ENCODE measurements at regions not wholly inside any gene's neighbourhood (a gene's known extent, or its start where the extent isn't known, plus 50 kb on each side); places are given as distances from the start of the nearest gene placed in this dataset.

DNA sequence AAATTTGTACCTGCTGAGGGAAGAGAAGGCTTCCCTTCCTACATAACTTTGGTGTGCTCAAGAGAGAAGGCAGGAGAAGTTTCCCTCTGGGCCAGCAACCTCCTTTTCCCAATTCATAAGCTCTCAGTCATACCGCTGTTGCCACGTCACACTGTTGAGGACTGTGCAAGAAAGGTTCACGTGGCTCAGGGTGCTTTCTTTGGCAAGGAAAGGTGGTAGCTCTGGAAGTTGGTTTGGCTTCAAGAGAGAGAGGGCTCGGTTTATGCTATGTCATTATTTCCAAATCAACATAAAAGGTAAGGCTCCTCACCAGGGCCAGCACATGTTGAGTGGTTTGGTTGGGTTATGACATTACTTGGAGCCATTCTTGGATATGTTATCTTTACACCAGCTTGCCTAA, 77.3 kb downstream of the TNFSF18 start:
- H3K4me3 ChIP-seq (ENCODE audit: low read length) = no peak overlapping the region
- no peaks in the 10 kb centered on the region for H3K9me3 ChIP-seq (ENCODE audit: control insufficient read depth, insufficient read depth, low read length)
- H3K79me2 ChIP-seq (ENCODE audit: control insufficient read depth, low read length) = no peaks in the 10 kb centered on the region
- no peaks in the 10 kb centered on the region for H3K27me3 ChIP-seq (ENCODE audit: control insufficient read depth, low read length)
- H3K27ac ChIP-seq (ENCODE audit: low read depth, low read length) = no peak overlapping the region
- H3K9me2 ChIP-seq (replicated peaks; ENCODE audit: control insufficient read depth, low read length) = no peaks in the 10 kb centered on the region
- no peaks in the 10 kb centered on the region for H3F3A ChIP-seq (ENCODE audit: control insufficient read depth, insufficient read depth)
- no peak overlapping the region for H3K4me2 ChIP-seq (ENCODE audit: low read length)
- no peak for TF ChIP-seq EZH2phosphoT487 (IDR thresholded peaks at IDR 0.05; ENCODE audit: borderline replicate concordance, low read length)
- TF ChIP-seq, protein P1, sequence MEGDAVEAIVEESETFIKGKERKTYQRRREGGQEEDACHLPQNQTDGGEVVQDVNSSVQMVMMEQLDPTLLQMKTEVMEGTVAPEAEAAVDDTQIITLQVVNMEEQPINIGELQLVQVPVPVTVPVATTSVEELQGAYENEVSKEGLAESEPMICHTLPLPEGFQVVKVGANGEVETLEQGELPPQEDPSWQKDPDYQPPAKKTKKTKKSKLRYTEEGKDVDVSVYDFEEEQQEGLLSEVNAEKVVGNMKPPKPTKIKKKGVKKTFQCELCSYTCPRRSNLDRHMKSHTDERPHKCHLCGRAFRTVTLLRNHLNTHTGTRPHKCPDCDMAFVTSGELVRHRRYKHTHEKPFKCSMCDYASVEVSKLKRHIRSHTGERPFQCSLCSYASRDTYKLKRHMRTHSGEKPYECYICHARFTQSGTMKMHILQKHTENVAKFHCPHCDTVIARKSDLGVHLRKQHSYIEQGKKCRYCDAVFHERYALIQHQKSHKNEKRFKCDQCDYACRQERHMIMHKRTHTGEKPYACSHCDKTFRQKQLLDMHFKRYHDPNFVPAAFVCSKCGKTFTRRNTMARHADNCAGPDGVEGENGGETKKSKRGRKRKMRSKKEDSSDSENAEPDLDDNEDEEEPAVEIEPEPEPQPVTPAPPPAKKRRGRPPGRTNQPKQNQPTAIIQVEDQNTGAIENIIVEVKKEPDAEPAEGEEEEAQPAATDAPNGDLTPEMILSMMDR (IDR thresholded peaks at IDR 0.05; ENCODE audit: low read depth, low read length, poor library complexity, severe bottlenecking) = no peak
- no peaks in the 10 kb centered on the region for H3K4me1 ChIP-seq (ENCODE audit: control insufficient read depth, low read length)
- no peaks in the 10 kb centered on the region for H3K36me3 ChIP-seq (ENCODE audit: control insufficient read depth, low read length)
- no peaks in the 10 kb centered on the region for H4K20me1 ChIP-seq (ENCODE audit: control insufficient read depth, insufficient read depth, low read depth, low read length)

DNA sequence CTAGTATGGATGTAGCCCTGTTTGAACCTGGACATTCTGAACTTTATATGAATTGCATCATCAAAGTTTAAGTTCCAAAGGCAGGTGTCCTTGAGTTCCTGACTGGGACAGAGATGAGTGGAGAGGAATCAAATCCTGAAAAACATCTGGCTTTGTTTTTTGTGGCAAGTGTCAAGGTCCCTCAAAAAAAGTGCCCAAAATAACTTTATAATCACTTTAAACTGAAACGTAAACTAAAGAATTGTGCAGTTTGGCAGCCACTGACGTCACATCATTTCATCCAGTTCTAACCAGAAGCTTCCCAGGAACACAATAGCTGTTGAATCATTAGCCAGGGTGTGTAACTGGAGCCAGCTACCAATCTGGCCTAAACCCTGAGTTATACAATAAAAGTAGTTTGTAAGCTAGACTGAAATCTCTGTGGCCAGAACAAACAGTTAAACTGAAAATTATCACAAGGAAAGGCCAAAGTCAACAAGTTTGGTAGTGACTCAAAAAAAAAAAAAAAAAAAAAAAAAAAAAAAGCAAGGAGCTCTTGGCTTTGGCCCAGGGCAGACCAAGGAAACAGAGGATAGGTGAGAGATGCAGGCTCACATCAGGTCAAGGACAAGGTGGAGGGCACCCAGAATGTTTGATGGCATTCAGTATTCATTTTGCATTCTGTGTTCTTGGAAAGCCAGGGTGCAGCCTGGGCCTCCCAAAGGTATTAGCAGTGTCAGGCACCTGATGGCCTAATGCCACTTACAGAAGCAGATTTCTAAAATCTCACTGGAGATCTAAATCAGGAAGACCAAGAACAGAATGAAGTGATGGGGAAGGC, 74.3 kb downstream of the TNFSF18 start:
- no peaks in the 10 kb centered on the region for H3K36me3 ChIP-seq (ENCODE audit: control insufficient read depth, low read length)
- no peaks in the 10 kb centered on the region for H3K9me2 ChIP-seq (replicated peaks; ENCODE audit: control insufficient read depth, low read length)
- no peaks in the 10 kb centered on the region for H3K4me1 ChIP-seq (ENCODE audit: control insufficient read depth, low read length)
- no peak overlapping the region for H3K27ac ChIP-seq (ENCODE audit: low read depth, low read length)
- H3K79me2 ChIP-seq (ENCODE audit: control insufficient read depth, low read length) = no peaks in the 10 kb centered on the region
- H3K27me3 ChIP-seq (ENCODE audit: control insufficient read depth, low read length) = no peaks in the 10 kb centered on the region
- no peak overlapping the region for H3K4me3 ChIP-seq (ENCODE audit: low read length)
- no peak overlapping the region for H3K4me2 ChIP-seq (ENCODE audit: low read length)
- TF ChIP-seq, protein P1 (IDR thresholded peaks at IDR 0.05; ENCODE audit: low read depth, low read length, poor library complexity, severe bottlenecking) = no peak
- TF ChIP-seq EZH2phosphoT487 (IDR thresholded peaks at IDR 0.05; ENCODE audit: borderline replicate concordance, low read length) = no peak
- no peaks in the 10 kb centered on the region for H3K9me3 ChIP-seq (ENCODE audit: control insufficient read depth, insufficient read depth, low read length)
- H3F3A ChIP-seq (ENCODE audit: control insufficient read depth, insufficient read depth) = no peaks in the 10 kb centered on the region
- no peaks in the 10 kb centered on the region for H4K20me1 ChIP-seq (ENCODE audit: control insufficient read depth, insufficient read depth, low read depth, low read length)

DNA sequence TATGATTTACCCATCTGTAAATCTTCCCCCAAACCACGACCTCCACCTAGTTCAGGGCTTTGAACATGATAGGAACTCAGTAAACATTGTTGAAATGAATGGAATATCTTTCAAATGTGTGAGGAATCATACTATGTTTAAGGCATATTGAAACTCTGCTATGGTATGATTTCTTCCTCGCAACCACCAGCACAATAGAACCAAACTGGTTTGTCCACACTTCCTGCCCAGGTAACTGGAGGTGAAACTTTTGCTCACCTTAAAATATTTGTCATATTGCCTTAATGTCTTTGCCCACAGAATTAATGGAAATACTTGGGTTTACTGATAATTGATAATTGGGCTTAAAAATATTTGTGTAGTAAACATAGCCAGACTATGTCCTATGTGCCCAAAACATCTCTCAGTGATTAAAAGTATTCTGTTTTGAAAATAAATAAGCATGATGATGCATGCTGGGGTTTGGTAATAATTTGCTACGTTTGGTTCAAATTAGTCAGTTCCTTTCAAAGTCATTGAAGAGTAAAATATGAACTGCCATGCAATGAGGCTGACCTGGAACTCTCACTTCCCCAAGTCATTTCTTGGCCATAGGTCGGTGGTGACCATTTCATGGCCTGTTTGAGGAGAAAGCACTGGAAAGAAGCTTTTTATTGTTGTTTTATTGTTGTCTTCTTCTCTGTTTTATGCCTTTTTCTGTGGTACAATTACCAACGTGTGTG, 73.3 kb downstream of the TNFSF18 start:
- no peak for TF ChIP-seq EZH2phosphoT487 (IDR thresholded peaks at IDR 0.05; ENCODE audit: borderline replicate concordance, low read length)
- TF ChIP-seq, protein P1 (IDR thresholded peaks at IDR 0.05; ENCODE audit: low read depth, low read length, poor library complexity, severe bottlenecking) = no peak
- H3K4me2 ChIP-seq (ENCODE audit: low read length) = no peak overlapping the region
- no peaks in the 10 kb centered on the region for H3K4me1 ChIP-seq (ENCODE audit: control insufficient read depth, low read length)
- H3K27me3 ChIP-seq (ENCODE audit: control insufficient read depth, low read length) = no peaks in the 10 kb centered on the region
- H3K9me3 ChIP-seq (ENCODE audit: control insufficient read depth, insufficient read depth, low read length) = no peaks in the 10 kb centered on the region
- H3F3A ChIP-seq (ENCODE audit: control insufficient read depth, insufficient read depth) = no peaks in the 10 kb centered on the region
- H3K9me2 ChIP-seq (replicated peaks; ENCODE audit: control insufficient read depth, low read length) = no peaks in the 10 kb centered on the region
- H4K20me1 ChIP-seq (ENCODE audit: control insufficient read depth, insufficient read depth, low read depth, low read length) = no peaks in the 10 kb centered on the region
- H3K4me3 ChIP-seq (ENCODE audit: low read length) = no peak overlapping the region
- no peak overlapping the region for H3K27ac ChIP-seq (ENCODE audit: low read depth, low read length)
- H3K79me2 ChIP-seq (ENCODE audit: control insufficient read depth, low read length) = no peaks in the 10 kb centered on the region
- no peaks in the 10 kb centered on the region for H3K36me3 ChIP-seq (ENCODE audit: control insufficient read depth, low read length)
